HepG2 (cell line): ENCODE measurements at regions not wholly inside any gene's neighbourhood (a gene's known extent, or its start where the extent isn't known, plus 50 kb on each side); places are given as distances from the start of the nearest gene placed in this dataset.

Experiments used
- ATAC-seq: fragments of 200-7000 bp; cut with Tn5 transposase; 3 replicates; pipeline ENCODE4 v1.9.1; 2020; ENCODE audit warnings: mild to moderate bottlenecking, moderate library complexity
- BruUV-seq: library from RNA; stranded (reverse); fragments of 400-500 nt; replicated peaks from 2 replicates; lab custom pipeline; 2021; lab: Mats Ljungman, UMichigan
- CTCF ChIA-PET: fragments of 300-600 bp; formaldehyde crosslinking; extraction: SDS; loops from one replicate; lab custom pipeline; 2021; ENCODE audit warnings: low total read pairs, inconsistent platforms, low intra/inter-chr PET ratio; lab: Yijun Ruan, JAX
- POLR2A ChIA-PET: fragments of 350-600 bp; sonication (Branson Sonifier 250); formaldehyde crosslinking; loops from one replicate; lab custom pipeline; 2020; ENCODE audit warnings: antibody characterized with exemption, inconsistent platforms; lab: Yijun Ruan, JAX
- DNase-seq: peaks from one replicate; pipeline ENCODE4 v3.0.0-alpha.2; 2015; ENCODE audit warnings: low spot score
- FAIRE-seq: peaks from 3 replicates; lab custom pipeline; 2011; peaks lifted over from hg19 to GRCh38; lab: Jason Lieb, UNC
- H2AFZ ChIP-seq: one replicate; pipeline ENCODE4 v1.6.1; 2011; ENCODE audit warnings: low read length, inconsistent platforms
- H3K27ac ChIP-seq: fragments of 300-600 bp; 3 replicates; pipeline ENCODE4 v1.8.0; 2011; ENCODE audit warnings: mixed run types, mild to moderate bottlenecking, mixed read lengths, low read length, inconsistent platforms; ENCODE audit not compliant: insufficient read depth; ENCODE audit errors: extremely low read length
- H3K27me3 ChIP-seq, 2 experiments: fragments of 200-600 bp in 1 of 2; 2 replicates in 1 of 2; 3 replicates in 1 of 2; pipeline versions ENCODE4 v1.6.0 to v1.8.0; 2011; ENCODE audit warnings: low read length in 2 of 2, mild to moderate bottlenecking in 2 of 2, moderate library complexity in 2 of 2, inconsistent platforms in 1 of 2; ENCODE audit not compliant: insufficient read depth in 2 of 2, control insufficient read depth in 1 of 2
- H3K36me3 ChIP-seq, 2 experiments: fragments of 200-600 bp in 1 of 2; replicated peaks in 1 of 2; 2 replicates in 1 of 2; 3 replicates in 1 of 2; pipeline versions ENCODE4 v1.5.1 to v1.8.0; 2011; ENCODE audit warnings: low read length in 2 of 2, inconsistent platforms in 1 of 2; ENCODE audit not compliant: insufficient read depth in 2 of 2, control insufficient read depth in 1 of 2
- H3K4me1 ChIP-seq: 2 replicates; pipeline ENCODE4 v1.5.1; 2012; ENCODE audit warnings: low read length, inconsistent platforms; ENCODE audit not compliant: insufficient read depth
- H3K4me2 ChIP-seq: 2 replicates; pipeline ENCODE4 v1.6.0; 2011; ENCODE audit warnings: low read depth, low read length, inconsistent platforms
- H3K4me3 ChIP-seq, 3 experiments: fragments of 200-600 bp in 1 of 3; sonication (generic), shearing (Covaris generic) in 1 of 3; replicated peaks in 1 of 3; 2 replicates each; pipeline ENCODE4 v1.5.1; 2011 to 2016; ENCODE audit warnings: low read length in 3 of 3, inconsistent platforms in 2 of 3, low read depth in 2 of 3, mild to moderate bottlenecking in 2 of 3, control low read depth in 1 of 3, mixed read lengths in 1 of 3; ENCODE audit not compliant: insufficient read depth in 1 of 3
- H3K79me2 ChIP-seq: one replicate; pipeline ENCODE4 v1.6.1; 2011; ENCODE audit warnings: low read length, inconsistent platforms; ENCODE audit not compliant: insufficient read depth
- H3K9ac ChIP-seq: 2 replicates; pipeline ENCODE4 v1.6.0; 2011; ENCODE audit warnings: mild to moderate bottlenecking, low read depth, low read length, inconsistent platforms; ENCODE audit not compliant: insufficient read depth
- H3K9me3 ChIP-seq: 2 replicates; pipeline ENCODE4 v1.5.1; 2012; ENCODE audit warnings: mild to moderate bottlenecking, low read length
- H4K20me1 ChIP-seq: 2 replicates; pipeline ENCODE4 v1.6.0; 2011; ENCODE audit warnings: inconsistent platforms, mild to moderate bottlenecking, low read length, moderate library complexity; ENCODE audit not compliant: insufficient read depth
- GABPB1 ChIP-seq: IDR thresholded peaks from 2 replicates; pipeline ENCODE4 v1.6.1; 2016; ENCODE audit warnings: mild to moderate bottlenecking, missing genetic modification reagents, moderate library complexity, missing compliant biosample characterization
- KLF16 ChIP-seq, 2 experiments: sonication (generic) in 1 of 2; formaldehyde crosslinking in 1 of 2; IDR thresholded peaks; 2 replicates each; pipeline versions ENCODE4 v1.6.1 to v1.8.0; 2016 to 2023; ENCODE audit warnings: missing genetic modification reagents in 2 of 2, missing compliant biosample characterization in 1 of 2
- RERE ChIP-seq: IDR thresholded peaks from 2 replicates; pipeline ENCODE4 v1.6.1; 2016; ENCODE audit warnings: low read depth, missing genetic modification reagents, missing compliant biosample characterization
- RXRB ChIP-seq: IDR thresholded peaks from 2 replicates; pipeline ENCODE4 v1.6.1; 2016; ENCODE audit warnings: borderline replicate concordance, missing genetic modification reagents, missing compliant biosample characterization
- SNRNP70 ChIP-seq: fragments of 200-400 bp; formaldehyde crosslinking; IDR thresholded peaks from 2 replicates; pipeline ENCODE4 v1.6.1; 2017; ENCODE audit warnings: mild to moderate bottlenecking, low read depth, low read length, moderate library complexity
- SP4 ChIP-seq: sonication (generic); formaldehyde crosslinking; IDR thresholded peaks from 2 replicates; pipeline ENCODE4 v1.8.1; 2023; ENCODE audit warnings: mild to moderate bottlenecking, missing genetic modification reagents
- ZNF235 ChIP-seq: sonication (generic); formaldehyde crosslinking; IDR thresholded peaks from 2 replicates; pipeline ENCODE4 v1.8.1; 2023; ENCODE audit warnings: mild to moderate bottlenecking, missing genetic modification reagents, borderline replicate concordance
- ZNF329 ChIP-seq: sonication (generic); formaldehyde crosslinking; IDR thresholded peaks from 2 replicates; pipeline ENCODE4 v1.9.0; 2021; ENCODE audit warnings: low read depth, mild to moderate bottlenecking, missing genetic modification reagents
- ZNF563 ChIP-seq: sonication (generic); formaldehyde crosslinking; IDR thresholded peaks from 2 replicates; pipeline ENCODE4 v1.8.0; 2022; ENCODE audit warnings: mild to moderate bottlenecking, moderate library complexity, missing genetic modification reagents
- ZNF569 ChIP-seq: sonication (generic); formaldehyde crosslinking; IDR thresholded peaks from 2 replicates; pipeline ENCODE4 v1.5.0; 2020; ENCODE audit warnings: mild to moderate bottlenecking, missing genetic modification reagents, moderate library complexity, borderline replicate concordance
- ZNF644 ChIP-seq: IDR thresholded peaks from 2 replicates; pipeline ENCODE4 v1.6.1; 2016; ENCODE audit warnings: low read depth
- ZNF737 ChIP-seq: sonication (generic); formaldehyde crosslinking; IDR thresholded peaks from 2 replicates; pipeline ENCODE4 v1.5.0; 2020; ENCODE audit warnings: missing genetic modification reagents, mild to moderate bottlenecking, borderline replicate concordance
- ZNF747 ChIP-seq: sonication (generic); formaldehyde crosslinking; IDR thresholded peaks from 2 replicates; pipeline ENCODE4 v1.8.1; 2023; ENCODE audit warnings: missing genetic modification reagents, mild to moderate bottlenecking, borderline replicate concordance
- ZNF879 ChIP-seq: sonication (generic); formaldehyde crosslinking; IDR thresholded peaks from 2 replicates; pipeline ENCODE4 v1.8.1; 2023; ENCODE audit warnings: missing genetic modification reagents
- WGBS: methylation state at CpG from one replicate; pipeline ENCODE4 v1.1.6; 2017; ENCODE audit warnings: low lambda C conversion rate; 5-methylcytosine and 5-hydroxymethylcytosine counted together
- in situ Hi-C: cut with HindIII; loops from 2 replicates; pipeline ENCODE4 v1.10.0; 2017; ENCODE audit warnings: low pct_unique_long_range_greater_than_20kb; ENCODE audit not compliant: extremely low pct_ligation_motif_present
- intact Hi-C: fragments of 100-400 bp; cut with micrococcal nuclease; formaldehyde crosslinking; loops from one replicate; pipeline ENCODE4 v1.10.0; 2022; ENCODE audit not compliant: unreplicated experiment
- TF ChIP-seq, protein P1 (sequence below), 2 experiments: sonication (generic) in 1 of 2; formaldehyde crosslinking in 1 of 2; IDR thresholded peaks; 2 replicates each; pipeline versions ENCODE4 v1.4.0 to v1.6.1; 2016 to 2020; ENCODE audit warnings: borderline replicate concordance in 1 of 2, low read depth in 1 of 2, mild to moderate bottlenecking in 1 of 2, missing genetic modification reagents in 1 of 2

DNA sequence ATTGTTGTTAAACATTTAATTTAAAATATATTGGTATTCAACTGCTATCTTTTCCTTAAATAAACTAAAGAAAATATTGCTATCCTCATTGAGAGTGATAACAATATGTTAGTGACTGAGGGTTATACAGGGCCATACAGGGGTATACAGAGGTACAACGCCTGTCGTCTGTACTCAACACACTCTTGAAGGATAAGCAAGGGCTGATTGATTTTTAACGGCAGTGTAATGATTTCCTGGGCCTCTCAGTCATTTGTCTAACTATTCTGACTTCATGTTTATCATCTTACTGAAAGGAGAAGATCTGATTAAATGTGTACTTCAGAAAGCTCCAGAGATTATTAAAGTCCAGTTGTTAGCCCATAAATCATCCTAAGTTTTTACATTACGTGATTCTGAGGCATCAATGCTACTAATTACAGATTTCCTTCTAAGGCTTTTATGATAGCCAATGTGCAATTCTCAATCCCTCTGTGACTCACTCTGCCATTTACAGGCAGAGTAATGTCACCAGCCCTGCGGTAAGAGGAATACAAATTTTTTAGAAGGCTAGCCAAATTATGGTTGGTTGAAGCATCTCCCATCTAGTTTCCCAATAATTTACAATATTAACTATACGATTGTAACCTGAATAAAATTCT, 893.0 kb upstream of the CHAC2 start:
- ChIA-PET CTCF (no interaction called here), POLR2A (no interaction called here)
- no peak overlapping the region for H3K4me2 ChIP-seq
- peaks cover 12% of the 10 kb centered on the region; the same call in 1 of the 2 replicates for H3K9me3 ChIP-seq
- DNase-seq (no peak), FAIRE-seq (no peak), ATAC-seq (no peak)
- no peaks in the 10 kb centered on the region for H3K4me1 ChIP-seq
- intact Hi-C loops (no loop called here), in situ Hi-C loops (no loop called here)
- no TSS peak for BruUV-seq
- no peaks in the 10 kb centered on the region for H4K20me1 ChIP-seq
- H3K27me3 ChIP-seq, result no peaks in the 10 kb centered on the region
- H3K79me2 ChIP-seq, result no peaks in the 10 kb centered on the region
- no peak overlapping the region for H2AFZ ChIP-seq
- H3K27ac ChIP-seq, result no peak overlapping the region
- H3K9ac ChIP-seq, result no peak overlapping the region
- no peaks in the 10 kb centered on the region for H3K36me3 ChIP-seq
- WGBS, result under 1% methylated on average over 6 of the region's 6 CpGs
- H3K4me3 ChIP-seq, result no peak overlapping the region
- no peak for TF ChIP-seq ZNF563
- TF ChIP-seq SP4, result no peak
- no peak for TF ChIP-seq ZNF569 (CRISPR knock-in tag)
- no peak for TF ChIP-seq RERE (CRISPR knock-in tag)
- no peak for TF ChIP-seq RXRB (CRISPR knock-in tag)
- no peak for TF ChIP-seq ZNF644 (CRISPR knock-in tag)
- no peak for TF ChIP-seq ZNF329
- no peak for TF ChIP-seq SNRNP70
- TF ChIP-seq ZNF235 (CRISPR knock-in tag), result no peak
- TF ChIP-seq, protein P1, sequence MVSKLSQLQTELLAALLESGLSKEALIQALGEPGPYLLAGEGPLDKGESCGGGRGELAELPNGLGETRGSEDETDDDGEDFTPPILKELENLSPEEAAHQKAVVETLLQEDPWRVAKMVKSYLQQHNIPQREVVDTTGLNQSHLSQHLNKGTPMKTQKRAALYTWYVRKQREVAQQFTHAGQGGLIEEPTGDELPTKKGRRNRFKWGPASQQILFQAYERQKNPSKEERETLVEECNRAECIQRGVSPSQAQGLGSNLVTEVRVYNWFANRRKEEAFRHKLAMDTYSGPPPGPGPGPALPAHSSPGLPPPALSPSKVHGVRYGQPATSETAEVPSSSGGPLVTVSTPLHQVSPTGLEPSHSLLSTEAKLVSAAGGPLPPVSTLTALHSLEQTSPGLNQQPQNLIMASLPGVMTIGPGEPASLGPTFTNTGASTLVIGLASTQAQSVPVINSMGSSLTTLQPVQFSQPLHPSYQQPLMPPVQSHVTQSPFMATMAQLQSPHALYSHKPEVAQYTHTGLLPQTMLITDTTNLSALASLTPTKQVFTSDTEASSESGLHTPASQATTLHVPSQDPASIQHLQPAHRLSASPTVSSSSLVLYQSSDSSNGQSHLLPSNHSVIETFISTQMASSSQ (IDR thresholded peaks at IDR 0.05; ENCODE audit: low read depth), result no peak
- TF ChIP-seq, protein P1 (CRISPR knock-in tag; IDR thresholded peaks at IDR 0.05; ENCODE audit: borderline replicate concordance), result no peak
- TF ChIP-seq GABPB1, result no peak
- TF ChIP-seq ZNF747 (CRISPR knock-in tag), result no peak
- TF ChIP-seq ZNF879 (CRISPR knock-in tag), result no peak
- TF ChIP-seq ZNF737, result no peak
- no peak for TF ChIP-seq KLF16 (CRISPR knock-in tag; IDR thresholded peaks at IDR 0.05)
